AG04450 (cell line): ENCODE measurements at regions not wholly inside any gene's neighbourhood (a gene's known extent, or its start where the extent isn't known, plus 50 kb on each side); places are given as distances from the start of the nearest gene placed in this dataset.

ENCODE experiments used
- CTCF ChIA-PET: fragments of 300-600, 350-600 bp; formaldehyde crosslinking; extraction: SDS; loops from one replicate; lab custom pipeline; 2022; ENCODE audit warnings: antibody characterized with exemption, inconsistent platforms; lab: Charles Lee
- POLR2A ChIA-PET: fragments of 350-600 bp; formaldehyde crosslinking; extraction: SDS; loops from one replicate; lab custom pipeline; 2021; ENCODE audit warnings: antibody characterized with exemption, inconsistent platforms; lab: Yijun Ruan, JAX
- DNase-seq: peaks from one replicate; pipeline ENCODE4 v3.0.0-alpha.2; 2011; ENCODE audit warnings: low read depth, low spot score
- H3K27ac ChIP-seq: one replicate; pipeline ENCODE4 v1.5.1; 2012; ENCODE audit warnings: low read depth, low read length, control low read depth
- H3K27me3 ChIP-seq: one replicate; pipeline ENCODE4 v1.6.0; 2012; ENCODE audit warnings: low read length; ENCODE audit not compliant: control insufficient read depth, insufficient read depth
- H3K4me3 ChIP-seq: 2 replicates; pipeline ENCODE4 v1.5.1; 2011; ENCODE audit warnings: mild to moderate bottlenecking, low read depth, low read length, control low read depth
- H3K9me3 ChIP-seq: 2 replicates; pipeline ENCODE4 v1.5.1; 2012; ENCODE audit warnings: low read length; ENCODE audit not compliant: control insufficient read depth, insufficient read depth
- CTCF ChIP-seq: IDR thresholded peaks from 2 replicates; pipeline ENCODE4 v1.5.1; 2011; ENCODE audit warnings: low read depth, low read length, control low read depth, inconsistent platforms

GRCh38 chr5:164672931-164673694 lies 1167.7 kb downstream of the MAT2B start:
- POLR2A ChIA-PET, result no interaction called here

GRCh38 chr5:164679461-164679860 lies 1174.0 kb downstream of the MAT2B start:
- POLR2A ChIA-PET, result no interaction called here
- Histone ChIP-seq H3K27me3 (no peaks in the 10 kb centered on the region), H3K9me3 (no peaks in the 10 kb centered on the region), H3K4me3 (no peak overlapping the region), H3K27ac (no peak overlapping the region)
- DNase-seq, result no peak
- CTCF ChIA-PET, result no interaction called here
- no peak for TF ChIP-seq CTCF

More at GRCh38 chr5:164672931-164673694, 1167.7 kb downstream of the MAT2B start:
- no peaks in the 10 kb centered on the region for H3K9me3 ChIP-seq
- TF ChIP-seq CTCF, result peak; percentile 45
- no peak for DNase-seq
- no peak overlapping the region for H3K4me3 ChIP-seq
- no peak overlapping the region for H3K27ac ChIP-seq
- no peaks in the 10 kb centered on the region for H3K27me3 ChIP-seq
- CTCF ChIA-PET, result interaction anchor here (0.5 to 2.4 kb wide), 8 partner anchors 10 to 1108 kb away, joined by 3 to 10 read pairs (median 6); no protein-coding TSS in a partner anchor

GRCh38 chr5:164680216-164680615 lies 1174.8 kb downstream of the MAT2B start:
- no peak overlapping the region for H3K27ac ChIP-seq
- CTCF ChIA-PET, result no interaction called here
- no peaks in the 10 kb centered on the region for H3K27me3 ChIP-seq
- POLR2A ChIA-PET, result no interaction called here
- no peaks in the 10 kb centered on the region for H3K9me3 ChIP-seq
- DNase-seq, result no peak
- no peak overlapping the region for H3K4me3 ChIP-seq
- no peak for TF ChIP-seq CTCF

- ChIA-PET CTCF (no interaction called here), POLR2A (no interaction called here)
- DNase-seq, result no peak
- Histone ChIP-seq H3K4me3 (no peak overlapping the region), H3K9me3 (no peaks in the 10 kb centered on the region), H3K27ac (no peak overlapping the region), H3K27me3 (no peaks in the 10 kb centered on the region)
- no peak for TF ChIP-seq CTCF
These were observed 1175.5 kb downstream of the MAT2B start for GRCh38 chr5:164680812-164681520.

- Histone ChIP-seq H3K27ac (no peak overlapping the region), H3K9me3 (no peaks in the 10 kb centered on the region), H3K4me3 (no peak overlapping the region), H3K27me3 (no peaks in the 10 kb centered on the region)
- no peak for TF ChIP-seq CTCF
- CTCF ChIA-PET, result interaction anchor here (1.1 kb wide), 1 partner anchor 14 kb away, joined by 5 read pairs; no protein-coding TSS in a partner anchor
- POLR2A ChIA-PET, result no interaction called here
- no peak for DNase-seq
These were observed 1182.0 kb downstream of the MAT2B start for GRCh38 chr5:164687391-164687790.
